Activated T-cell treated with anti-CD3 and anti-CD28 coated beads for 48 hours (primary cell): ENCODE measurements at regions not wholly inside any gene's neighbourhood (a gene's known extent, or its start where the extent isn't known, plus 50 kb on each side); places are given as distances from the start of the nearest gene placed in this dataset.

Experiments
- DNase-seq: peaks from one replicate; pipeline ENCODE4 v3.0.0-alpha.2; 2020; ENCODE audit warnings: low read depth

GRCh38 chr4:140277576-140277975 is 95.9 kb upstream of the SCOC start:
- DNase-seq = no peak

DNA sequence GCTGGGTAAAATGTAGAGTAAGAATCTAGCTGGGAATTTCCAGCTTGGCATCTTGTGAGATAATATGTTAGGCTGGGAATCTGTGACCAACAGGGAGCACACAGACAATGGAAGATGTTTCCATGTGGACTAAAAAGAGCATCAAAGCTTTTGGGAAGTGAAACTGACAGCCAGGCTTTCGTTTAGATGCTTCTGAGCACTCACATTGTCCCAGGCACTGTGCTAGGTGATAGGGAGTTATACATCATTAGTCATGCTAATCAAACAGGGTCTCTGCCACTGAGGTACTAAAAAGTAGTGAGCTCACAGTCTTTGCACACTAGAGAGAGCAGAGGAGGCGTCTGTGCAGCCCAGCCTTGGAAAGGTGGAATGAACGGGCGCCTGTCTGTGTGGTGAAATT is 101.9 kb upstream of the SCOC start:
- DNase-seq = no peak

- no peak for DNase-seq
Observed at GRCh38 chr4:140269369-140269768, 104.1 kb upstream of the SCOC start.

DNA sequence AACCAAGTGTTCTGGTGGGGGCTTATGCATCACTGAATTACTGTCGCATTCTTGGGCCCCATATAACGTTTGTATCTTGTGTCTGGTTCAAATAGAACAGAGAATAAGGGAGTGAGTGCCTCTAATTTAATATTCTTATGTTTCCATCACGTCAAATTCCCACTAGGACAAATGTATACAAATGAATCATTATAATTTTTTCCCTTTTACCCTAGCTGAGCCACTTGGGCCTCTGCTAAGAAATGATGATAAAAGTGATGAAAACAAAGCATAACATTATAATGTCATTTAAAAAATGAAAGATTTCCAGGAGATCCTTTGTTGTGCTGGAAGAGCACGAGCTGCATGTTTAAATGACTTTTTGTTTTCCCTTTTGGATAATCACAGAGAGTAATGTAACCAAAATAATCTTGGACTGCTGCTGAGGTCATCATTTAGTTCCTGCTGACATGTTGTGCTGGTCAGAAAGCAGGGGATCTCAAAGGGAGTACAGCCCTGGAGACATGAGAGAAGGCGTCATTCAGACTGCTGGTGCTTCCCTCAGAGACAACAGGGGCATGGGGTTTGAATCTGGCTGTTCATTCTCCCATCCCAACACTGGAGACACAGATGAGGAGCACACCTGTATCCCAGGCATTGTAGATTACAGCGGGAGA is 105.1 kb upstream of the SCOC start:
- no peak for DNase-seq

DNA sequence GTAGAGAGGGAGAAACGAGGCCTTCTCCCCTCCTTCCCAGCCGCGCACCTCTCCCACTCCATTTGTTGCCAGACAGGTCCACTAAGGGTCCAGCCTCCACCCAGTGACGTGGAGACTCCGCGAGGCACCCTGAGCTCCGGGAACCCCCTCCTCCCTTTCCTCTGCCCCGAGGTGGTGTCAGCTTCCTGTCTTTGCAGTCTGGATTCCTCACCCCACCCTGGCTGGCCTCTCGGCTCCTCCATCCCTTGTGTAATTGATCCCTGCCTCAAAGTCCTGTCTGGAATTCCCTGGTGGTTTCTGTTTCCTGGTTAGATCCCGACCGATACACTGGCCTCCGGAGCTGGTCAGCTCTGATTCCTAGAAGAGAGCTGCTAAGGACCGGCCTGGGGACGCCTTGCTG is 105.9 kb upstream of the SCOC start:
- DNase-seq = no peak

- DNase-seq = peak; percentile 51
Observed at GRCh38 chr4:140266958-140267568, 106.4 kb upstream of the SCOC start.

DNA sequence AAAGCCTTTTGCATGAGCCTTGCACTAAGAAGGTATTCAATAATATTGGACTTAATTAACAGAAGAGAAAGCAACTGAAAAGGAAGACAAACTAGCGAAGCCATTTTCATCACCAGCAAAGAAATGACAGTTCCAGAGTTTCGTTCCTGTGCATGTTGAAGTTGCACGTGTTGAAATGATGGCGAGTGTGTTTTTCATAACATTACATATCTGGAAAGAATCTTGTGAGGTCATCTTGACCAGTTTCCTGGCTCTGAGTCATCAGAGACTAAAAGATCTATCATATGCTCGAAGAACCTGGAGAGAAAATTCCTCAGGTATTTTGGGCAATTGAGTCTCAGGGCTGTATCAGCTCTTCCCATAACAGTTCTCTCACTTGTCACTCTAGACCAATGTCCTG is 106.2 kb upstream of the MAML3 start:
- no peak for DNase-seq

DNA sequence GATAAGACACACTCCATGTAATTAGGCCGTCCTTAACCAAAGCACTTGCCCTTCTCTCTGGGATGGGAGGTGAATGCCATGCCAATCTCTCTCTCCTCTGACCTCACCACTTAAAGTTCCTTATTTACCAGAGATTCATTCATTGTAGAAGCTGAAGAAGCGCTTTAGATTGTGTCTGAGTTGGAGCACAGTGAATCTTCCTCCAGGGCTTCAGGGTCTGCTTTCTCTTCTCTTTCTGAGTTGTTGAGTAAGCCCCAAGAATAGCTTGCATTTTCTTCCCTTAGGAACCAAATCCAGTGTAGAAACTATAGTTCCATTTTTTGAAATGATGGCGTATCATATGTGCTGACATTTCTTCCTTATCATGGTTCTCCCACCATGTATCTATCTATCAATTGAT is 104.5 kb upstream of the MAML3 start:
- no peak for DNase-seq

GRCh38 chr4:140257461-140258305 is 103.7 kb upstream of the MAML3 start:
- DNase-seq = no peak

GRCh38 chr4:140256941-140257340 is 103.0 kb upstream of the MAML3 start:
- DNase-seq = no peak

DNA sequence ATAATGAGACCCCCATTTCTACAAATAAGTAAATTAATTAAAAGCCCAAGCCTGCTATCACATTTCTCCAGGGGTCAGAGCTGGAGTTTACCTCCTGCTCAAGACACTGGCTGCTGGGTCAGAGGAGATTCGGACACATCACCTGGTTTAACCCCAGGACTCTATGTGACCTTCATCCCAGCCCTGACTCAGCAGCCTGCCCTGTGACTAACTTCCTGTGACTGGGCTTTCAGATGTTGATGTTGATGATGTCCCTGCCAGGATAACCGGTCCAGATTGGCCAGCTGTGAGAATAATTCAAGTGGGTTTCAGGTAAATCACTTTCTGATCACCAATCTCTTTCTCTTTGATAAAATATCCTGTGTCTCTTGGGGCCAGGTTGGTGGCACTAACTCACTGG is 102.4 kb upstream of the MAML3 start:
- no peak for DNase-seq

- no peak for DNase-seq
Observed at GRCh38 chr4:140255927-140256326, 101.9 kb upstream of the MAML3 start.

DNA sequence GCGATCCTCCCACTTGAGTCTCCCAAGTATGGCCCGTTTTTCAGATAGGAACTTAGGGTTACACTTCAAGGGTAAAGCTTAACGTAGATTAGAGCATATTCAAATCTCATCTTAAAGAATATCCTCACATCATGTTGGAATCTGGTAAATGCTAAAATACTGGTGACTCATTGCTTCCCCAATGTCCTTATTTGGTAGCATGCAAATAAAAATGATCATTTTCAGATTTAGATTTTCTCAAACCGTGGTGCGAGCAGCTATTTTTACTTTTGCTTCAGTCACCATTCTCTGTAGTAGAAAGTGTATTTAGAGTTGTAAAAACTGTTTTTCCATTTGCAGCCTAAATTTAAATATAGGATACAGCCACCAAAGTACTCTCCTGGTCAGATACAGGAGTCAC is 101.5 kb upstream of the MAML3 start:
- DNase-seq = no peak

DNA sequence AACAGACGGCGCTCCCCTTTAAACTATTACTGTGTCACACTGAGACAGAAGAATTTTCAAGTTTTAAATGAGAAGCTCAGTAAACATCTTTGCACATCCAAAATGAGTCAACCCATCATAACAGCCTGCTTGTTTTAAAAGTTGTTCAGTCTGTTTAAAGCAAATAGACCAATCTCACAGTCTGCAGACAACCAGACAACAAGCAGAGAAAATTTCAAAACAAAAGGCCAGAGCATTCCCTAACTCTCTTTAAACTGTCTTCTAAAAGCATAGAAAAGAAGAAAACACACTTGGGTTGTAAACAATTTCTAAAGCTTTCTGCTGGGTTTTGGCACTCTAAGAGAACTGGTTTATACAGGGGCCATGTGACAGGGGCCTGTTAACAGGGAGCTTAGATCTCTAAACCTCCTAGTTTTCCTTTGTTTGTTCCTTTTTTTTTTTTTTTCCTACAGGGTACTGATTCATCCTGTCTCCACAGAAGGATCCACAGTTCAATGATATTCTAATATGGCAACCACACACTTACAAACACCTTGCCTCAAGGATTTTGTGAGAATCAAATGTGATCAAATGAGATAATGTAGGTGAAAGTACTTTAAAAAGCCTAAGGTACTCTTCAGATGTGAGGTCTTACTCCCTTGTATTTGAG is 100.8 kb upstream of the MAML3 start:
- no peak for DNase-seq

DNA sequence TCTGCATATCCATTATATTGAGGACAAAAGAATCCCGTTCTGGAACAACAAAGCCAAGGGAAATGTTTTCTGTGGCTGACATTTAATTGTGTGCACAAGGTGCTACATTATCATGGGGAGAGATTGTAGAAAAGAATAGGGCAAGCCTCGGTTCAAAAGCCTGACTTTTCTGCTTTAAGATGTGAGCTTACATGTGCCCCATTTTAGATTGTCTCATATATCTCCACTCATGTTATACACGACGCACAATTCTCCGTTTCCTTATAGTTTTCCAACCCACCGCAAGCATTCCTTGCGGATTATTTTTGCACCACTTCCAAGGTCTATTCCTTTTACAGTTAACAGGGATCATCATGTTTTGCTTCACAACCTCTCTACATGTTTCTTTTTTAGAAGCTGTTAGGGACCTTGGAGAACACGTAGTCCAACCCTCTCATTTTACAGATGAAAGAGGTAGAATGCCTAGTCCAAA is 99.6 kb upstream of the MAML3 start:
- DNase-seq = no peak

- peak; percentile 56 for DNase-seq
Observed at GRCh38 chr4:140252742-140253555, 99.0 kb upstream of the MAML3 start.

GRCh38 chr4:140252141-140252741 is 98.3 kb upstream of the MAML3 start:
- DNase-seq = no peak

DNA sequence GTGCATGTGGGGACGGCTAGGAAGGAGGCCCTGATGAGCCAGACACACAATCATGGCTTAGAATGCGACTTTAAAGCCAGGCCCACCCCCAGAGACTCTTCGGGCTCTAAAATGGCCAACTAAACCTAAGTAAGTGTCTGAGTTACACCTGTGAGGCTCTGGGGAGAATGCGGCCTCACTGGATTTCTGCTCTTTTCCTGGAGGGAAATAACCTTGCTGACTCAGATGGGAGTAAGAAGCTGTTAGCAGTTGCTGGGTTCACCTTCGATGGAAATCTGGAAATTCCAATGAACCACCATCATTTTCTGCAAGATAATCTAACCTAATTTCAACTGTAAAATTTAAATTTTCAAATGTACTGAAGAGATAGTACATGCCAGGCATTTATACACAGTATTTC is 97.6 kb upstream of the MAML3 start:
- no peak for DNase-seq

- no peak for DNase-seq
Observed at GRCh38 chr4:140250989-140251552, 97.1 kb upstream of the MAML3 start.

- DNase-seq = no peak
Observed at GRCh38 chr4:140249351-140249750, 95.4 kb upstream of the MAML3 start.

DNA sequence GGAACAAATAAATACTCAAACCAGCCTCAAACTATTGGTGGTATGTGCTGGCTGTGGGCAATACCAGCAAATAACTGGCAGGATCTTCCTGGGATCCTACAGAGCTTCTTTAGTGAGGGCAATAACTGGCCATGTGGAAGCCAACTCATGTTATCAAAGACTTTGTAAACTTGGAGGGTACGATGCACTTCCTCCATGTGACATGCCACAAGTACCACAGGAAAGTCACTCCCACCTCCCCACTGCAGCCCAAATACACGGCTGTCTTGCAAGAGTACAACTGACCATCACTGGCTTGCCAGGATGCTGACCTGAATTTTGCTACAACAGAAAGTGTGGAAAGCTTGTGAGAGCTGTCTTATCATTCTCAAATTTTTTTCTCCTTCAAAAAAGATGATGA is 93.3 kb upstream of the MAML3 start:
- DNase-seq = no peak
